ENCODE measurements at regions not wholly inside any gene's neighbourhood (a gene's known extent, or its start where the extent isn't known, plus 50 kb on each side); places are given as distances from the start of the nearest gene placed in this dataset.

- no peak overlapping the region for H3K27ac Mint-ChIP-seq
- no peaks in the 10 kb centered on the region for H3K36me3 Mint-ChIP-seq
- no peaks in the 10 kb centered on the region for H3K4me1 Mint-ChIP-seq
- H3K9me3 Mint-ChIP-seq, result no peaks in the 10 kb centered on the region
- no peak overlapping the region for H3K4me3 Mint-ChIP-seq
- no peaks in the 10 kb centered on the region for H3K27me3 Mint-ChIP-seq
Observed at GRCh38 chr6:153944201-153944600, 94.8 kb upstream of the OPRM1 start.

GRCh38 chr6:153942361-153942760, 96.7 kb upstream of the OPRM1 start:
- H3K9me3 Mint-ChIP-seq, result peaks cover 0 to 3% (median 0%) of the 10 kb centered on the region in 3 donors
- no peak overlapping the region for H3K27ac Mint-ChIP-seq
- no peaks in the 10 kb centered on the region for H3K4me1 Mint-ChIP-seq
- no peaks in the 10 kb centered on the region for H3K27me3 Mint-ChIP-seq
- H3K36me3 Mint-ChIP-seq, result no peaks in the 10 kb centered on the region
- no peak overlapping the region for H3K4me3 Mint-ChIP-seq

- Mint-ChIP-seq H3K4me1 (no peaks in the 10 kb centered on the region), H3K27ac (no peak overlapping the region), H3K4me3 (no peak overlapping the region), H3K36me3 (no peaks in the 10 kb centered on the region), H3K27me3 (no peaks in the 10 kb centered on the region), H3K9me3 (peaks cover 0 to 3% (median 0%) of the 10 kb centered on the region in 3 donors)
Observed at GRCh38 chr6:153941768-153942167, 97.3 kb upstream of the OPRM1 start.

GRCh38 chr6:153938876-153939275, 100.2 kb upstream of the OPRM1 start:
- H3K4me1 Mint-ChIP-seq, result no peaks in the 10 kb centered on the region
- H3K27me3 Mint-ChIP-seq, result no peaks in the 10 kb centered on the region
- H3K4me3 Mint-ChIP-seq, result no peak overlapping the region
- no peaks in the 10 kb centered on the region for H3K36me3 Mint-ChIP-seq
- H3K9me3 Mint-ChIP-seq, result peaks cover 0 to 3% (median 0%) of the 10 kb centered on the region in 3 donors
- no peak overlapping the region for H3K27ac Mint-ChIP-seq

- Mint-ChIP-seq H3K27me3 (no peaks in the 10 kb centered on the region), H3K4me1 (no peaks in the 10 kb centered on the region), H3K9me3 (peaks cover 0 to 3% (median 2%) of the 10 kb centered on the region in 3 donors), H3K27ac (no peak overlapping the region), H3K36me3 (no peaks in the 10 kb centered on the region), H3K4me3 (no peak overlapping the region)
Observed at GRCh38 chr6:153931431-153931830, 107.6 kb upstream of the OPRM1 start.

GRCh38 chr6:153927867-153928266, 111.2 kb upstream of the OPRM1 start:
- no peaks in the 10 kb centered on the region for H3K27me3 Mint-ChIP-seq
- H3K27ac Mint-ChIP-seq, result no peak overlapping the region
- H3K4me3 Mint-ChIP-seq, result no peak overlapping the region
- peaks cover 0 to 3% (median 2%) of the 10 kb centered on the region in 3 donors for H3K9me3 Mint-ChIP-seq
- H3K4me1 Mint-ChIP-seq, result no peaks in the 10 kb centered on the region
- no peaks in the 10 kb centered on the region for H3K36me3 Mint-ChIP-seq

- Mint-ChIP-seq H3K4me1 (peaks cover 0 to 2% (median 0%) of the 10 kb centered on the region in 3 donors), H3K36me3 (no peaks in the 10 kb centered on the region), H3K4me3 (no peak overlapping the region), H3K27me3 (no peaks in the 10 kb centered on the region), H3K27ac (no peak overlapping the region), H3K9me3 (peaks cover 3 to 11% (median 7%) of the 10 kb centered on the region in 3 donors)
Observed at GRCh38 chr6:153898360-153899059, 140.5 kb upstream of the OPRM1 start.

- peaks cover 3 to 5% (median 3%) of the 10 kb centered on the region in 3 donors for H3K9me3 Mint-ChIP-seq
- no peaks in the 10 kb centered on the region for H3K4me1 Mint-ChIP-seq
- no peak overlapping the region for H3K4me3 Mint-ChIP-seq
- no peak overlapping the region for H3K27ac Mint-ChIP-seq
- no peaks in the 10 kb centered on the region for H3K27me3 Mint-ChIP-seq
- H3K36me3 Mint-ChIP-seq, result no peaks in the 10 kb centered on the region
Observed at GRCh38 chr6:153882411-153882810, 156.6 kb upstream of the OPRM1 start.

- Mint-ChIP-seq H3K4me3 (no peak overlapping the region), H3K4me1 (peaks cover 0 to 1% (median 0%) of the 10 kb centered on the region in 3 donors), H3K27ac (no peak overlapping the region), H3K36me3 (no peaks in the 10 kb centered on the region), H3K27me3 (no peaks in the 10 kb centered on the region), H3K9me3 (peaks cover 2 to 10% (median 4%) of the 10 kb centered on the region in 3 donors)
Observed at GRCh38 chr6:153873541-153873940, 165.5 kb upstream of the OPRM1 start.

GRCh38 chr6:153872946-153873345, 166.1 kb upstream of the OPRM1 start:
- Mint-ChIP-seq H3K4me3 (no peak overlapping the region), H3K4me1 (peaks cover 0 to 1% (median 0%) of the 10 kb centered on the region in 3 donors), H3K9me3 (peaks cover 2 to 10% (median 4%) of the 10 kb centered on the region in 3 donors), H3K27me3 (no peaks in the 10 kb centered on the region), H3K27ac (no peak overlapping the region), H3K36me3 (no peaks in the 10 kb centered on the region)

- Mint-ChIP-seq H3K4me3 (no peak overlapping the region), H3K27me3 (peaks cover 1% of the 10 kb centered on the region), H3K9me3 (peaks cover 0 to 8% (median 5%) of the 10 kb centered on the region in 3 donors), H3K4me1 (no peaks in the 10 kb centered on the region), H3K36me3 (no peaks in the 10 kb centered on the region), H3K27ac (no peak overlapping the region)
Observed at GRCh38 chr6:153862927-153863326, 176.1 kb upstream of the OPRM1 start.

- H3K4me3 Mint-ChIP-seq, result no peak overlapping the region
- H3K36me3 Mint-ChIP-seq, result no peaks in the 10 kb centered on the region
- peaks cover 0 to 8% (median 5%) of the 10 kb centered on the region in 3 donors for H3K9me3 Mint-ChIP-seq
- no peak overlapping the region for H3K27ac Mint-ChIP-seq
- peaks cover 1% of the 10 kb centered on the region for H3K27me3 Mint-ChIP-seq
- no peaks in the 10 kb centered on the region for H3K4me1 Mint-ChIP-seq
Observed at GRCh38 chr6:153862139-153862538, 176.9 kb upstream of the OPRM1 start.

GRCh38 chr6:153858529-153858928, 180.5 kb upstream of the OPRM1 start:
- no peak overlapping the region for H3K4me3 Mint-ChIP-seq
- peaks cover 1% of the 10 kb centered on the region for H3K27me3 Mint-ChIP-seq
- H3K4me1 Mint-ChIP-seq, result no peaks in the 10 kb centered on the region
- H3K36me3 Mint-ChIP-seq, result no peaks in the 10 kb centered on the region
- peaks cover 6 to 8% (median 7%) of the 10 kb centered on the region in 3 donors for H3K9me3 Mint-ChIP-seq
- no peak overlapping the region for H3K27ac Mint-ChIP-seq

GRCh38 chr6:153856929-153857376, 182.1 kb upstream of the OPRM1 start:
- Mint-ChIP-seq H3K9me3 (peaks cover 5 to 7% (median 6%) of the 10 kb centered on the region in 3 donors), H3K36me3 (no peaks in the 10 kb centered on the region), H3K27me3 (peaks cover 1% of the 10 kb centered on the region), H3K27ac (no peak overlapping the region), H3K4me3 (no peak overlapping the region), H3K4me1 (no peaks in the 10 kb centered on the region)

GRCh38 chr6:153852481-153852880, 186.6 kb upstream of the OPRM1 start:
- Mint-ChIP-seq H3K4me1 (no peaks in the 10 kb centered on the region), H3K4me3 (no peak overlapping the region), H3K27ac (no peak overlapping the region), H3K9me3 (peaks cover 0 to 12% (median 3%) of the 10 kb centered on the region in 3 donors), H3K36me3 (no peaks in the 10 kb centered on the region), H3K27me3 (no peaks in the 10 kb centered on the region)

- no peaks in the 10 kb centered on the region for H3K27me3 Mint-ChIP-seq
- H3K27ac Mint-ChIP-seq, result no peak overlapping the region
- H3K36me3 Mint-ChIP-seq, result no peaks in the 10 kb centered on the region
- H3K4me3 Mint-ChIP-seq, result no peak overlapping the region
- H3K9me3 Mint-ChIP-seq, result peaks cover 0 to 12% (median 3%) of the 10 kb centered on the region in 3 donors
- no peaks in the 10 kb centered on the region for H3K4me1 Mint-ChIP-seq
Observed at GRCh38 chr6:153852034-153852433, 187.0 kb upstream of the OPRM1 start.
